ENCODE measurements at regions not wholly inside any gene's neighbourhood (a gene's known extent, or its start where the extent isn't known, plus 50 kb on each side); places are given as distances from the start of the nearest gene placed in this dataset.
"Not testable (repeated sequence)": the region's sequence is repeated elsewhere in the genome, so short reads cannot be mapped to it uniquely, and the experiment has no call there.

GRCh38 chr6:6946206-6947155, 161.3 kb upstream of the RREB1 start:
- no peak for DNase-seq (ENCODE audit: low read depth)

- DNase-seq (ENCODE audit: low read depth), result no peak
Observed at GRCh38 chr6:6950373-6951145, 157.2 kb upstream of the RREB1 start.

- no peak for DNase-seq (ENCODE audit: low read depth)
Observed at GRCh38 chr6:6951355-6951754, 156.4 kb upstream of the RREB1 start.

GRCh38 chr6:6952484-6952883, 155.3 kb upstream of the RREB1 start:
- no peak for DNase-seq (ENCODE audit: low read depth)

- DNase-seq (ENCODE audit: low read depth), result not testable (repeated sequence)
Observed at GRCh38 chr6:6952927-6953326, 154.8 kb upstream of the RREB1 start.

- DNase-seq (ENCODE audit: low read depth), result no peak
Observed at GRCh38 chr6:6960571-6961251, 147.1 kb upstream of the RREB1 start.

- no peak for DNase-seq (ENCODE audit: low read depth)
Observed at GRCh38 chr6:6962086-6962485, 145.7 kb upstream of the RREB1 start.

- DNase-seq (ENCODE audit: low read depth), result no peak
Observed at GRCh38 chr6:6962699-6963098, 145.1 kb upstream of the RREB1 start.

- not testable (repeated sequence) for DNase-seq (ENCODE audit: low read depth)
Observed at GRCh38 chr6:6963390-6963789, 144.4 kb upstream of the RREB1 start.

- no peak for DNase-seq (ENCODE audit: low read depth)
Observed at GRCh38 chr6:6964675-6965074, 143.1 kb upstream of the RREB1 start.

GRCh38 chr6:6966127-6966526, 141.6 kb upstream of the RREB1 start:
- DNase-seq (ENCODE audit: low read depth), result no peak

GRCh38 chr6:6966569-6966968, 141.2 kb upstream of the RREB1 start:
- DNase-seq (ENCODE audit: low read depth), result no peak

- DNase-seq (ENCODE audit: low read depth), result no peak
Observed at GRCh38 chr6:6968357-6968730, 139.4 kb upstream of the RREB1 start.

- DNase-seq (ENCODE audit: low read depth), result no peak
Observed at GRCh38 chr6:6968731-6969552, 138.8 kb upstream of the RREB1 start.

- DNase-seq (ENCODE audit: low read depth), result no peak
Observed at GRCh38 chr6:6969761-6970223, 138.0 kb upstream of the RREB1 start.

- no peak for DNase-seq (ENCODE audit: low read depth)
Observed at GRCh38 chr6:6970851-6971250, 136.9 kb upstream of the RREB1 start.

- no peak for DNase-seq (ENCODE audit: low read depth)
Observed at GRCh38 chr6:6971369-6971768, 136.4 kb upstream of the RREB1 start.

GRCh38 chr6:6972456-6972855, 135.3 kb upstream of the RREB1 start:
- DNase-seq (ENCODE audit: low read depth), result no peak

- DNase-seq (ENCODE audit: low read depth), result no peak
Observed at GRCh38 chr6:6973721-6974120, 134.0 kb upstream of the RREB1 start.

GRCh38 chr6:6975459-6976111, 132.2 kb upstream of the RREB1 start:
- no peak for DNase-seq (ENCODE audit: low read depth)

GRCh38 chr6:6976193-6976592, 131.6 kb upstream of the RREB1 start:
- DNase-seq (ENCODE audit: low read depth), result no peak

All from GM04503 (cell line).